IMR-90 (cell line): ENCODE measurements at regions not wholly inside any gene's neighbourhood (a gene's known extent, or its start where the extent isn't known, plus 50 kb on each side); places are given as distances from the start of the nearest gene placed in this dataset.

Experiments
- ATAC-seq: fragments of 200-7000 bp; cut with Tn5 transposase; 2 replicates; pipeline ENCODE4 v1.9.1; 2020; ENCODE audit warnings: low read depth, mild to moderate bottlenecking, moderate library complexity
- BruUV-seq: library from RNA; stranded (reverse); fragments of 400-500 nt; replicated peaks from 2 replicates; lab custom pipeline; 2021; lab: Mats Ljungman, UMichigan
- CTCF ChIA-PET: fragments of 300-600 bp; formaldehyde crosslinking; extraction: SDS; loops from one replicate; lab custom pipeline; 2021; ENCODE audit warnings: antibody characterized with exemption; lab: Yijun Ruan, JAX
- POLR2A ChIA-PET: fragments of 300-600 bp; sonication (Branson Sonifier 250); formaldehyde crosslinking; loops from one replicate; lab custom pipeline; 2022; ENCODE audit warnings: antibody characterized with exemption; ENCODE audit not compliant: unreplicated experiment; lab: Charles Lee
- DNase-seq: peaks from one replicate; pipeline ENCODE4 v3.0.0; 2013
- H2AFZ ChIP-seq: replicated peaks from 2 replicates; pipeline ENCODE3; 2013; ENCODE audit warnings: low read length, mild to moderate bottlenecking; ENCODE audit not compliant: poor library complexity
- H2AK5ac ChIP-seq: 2 replicates; pipeline ENCODE4 v1.6.1; 2013; ENCODE audit warnings: low read depth, low read length, inconsistent platforms
- H2AK9ac ChIP-seq: replicated peaks from 2 replicates; pipeline ENCODE3; 2013; ENCODE audit warnings: mild to moderate bottlenecking, low read depth, low read length, moderate library complexity; ENCODE audit not compliant: poor library complexity
- H2BK120ac ChIP-seq: 2 replicates; pipeline ENCODE4 v1.6.1; 2013; ENCODE audit warnings: low read depth, low read length, inconsistent platforms
- H2BK15ac ChIP-seq: 3 replicates; pipeline ENCODE4 v1.6.1; 2013; ENCODE audit warnings: low read depth, low read length, inconsistent platforms
- H2BK20ac ChIP-seq: 2 replicates; pipeline ENCODE4 v1.6.1; 2013; ENCODE audit warnings: low read depth, mild to moderate bottlenecking, inconsistent platforms, low read length, moderate library complexity
- H2BK5ac ChIP-seq: 2 replicates; pipeline ENCODE4 v1.6.1; 2013; ENCODE audit warnings: mild to moderate bottlenecking, low read depth, low read length, inconsistent platforms; ENCODE audit not compliant: poor library complexity, severe bottlenecking
- H3K14ac ChIP-seq: replicated peaks from 2 replicates; pipeline ENCODE4 v1.6.1; 2013; ENCODE audit warnings: low read depth, low read length, inconsistent platforms
- H3K18ac ChIP-seq: 2 replicates; pipeline ENCODE4 v1.6.1; 2013; ENCODE audit warnings: low read depth, low read length, control low read depth
- H3K23ac ChIP-seq: 2 replicates; pipeline ENCODE4 v1.6.1; 2013; ENCODE audit warnings: low read depth, low read length, inconsistent platforms
- H3K27ac ChIP-seq: 2 replicates; pipeline ENCODE4 v1.5.1; 2013; ENCODE audit warnings: mild to moderate bottlenecking, control low read depth, low read length; ENCODE audit not compliant: insufficient read depth
- H3K27me3 ChIP-seq: 2 replicates; pipeline ENCODE4 v1.6.1; 2013; ENCODE audit warnings: low read length; ENCODE audit not compliant: control insufficient read depth, insufficient read depth
- H3K36me3 ChIP-seq: 2 replicates; pipeline ENCODE4 v1.6.1; 2013; ENCODE audit warnings: low read length, mixed read lengths; ENCODE audit not compliant: control insufficient read depth, insufficient read depth
- H3K4ac ChIP-seq: 2 replicates; pipeline ENCODE4 v1.6.1; 2013; ENCODE audit warnings: low read depth, low read length, inconsistent platforms
- H3K4me1 ChIP-seq: 2 replicates; pipeline ENCODE4 v1.6.1; 2013; ENCODE audit warnings: low read length, mixed read lengths; ENCODE audit not compliant: control insufficient read depth, insufficient read depth
- H3K4me2 ChIP-seq: 2 replicates; pipeline ENCODE4 v1.6.1; 2013; ENCODE audit warnings: low read depth, mild to moderate bottlenecking, control low read depth, low read length, moderate library complexity
- H3K4me3 ChIP-seq: 2 replicates; pipeline ENCODE4 v1.5.1; 2013; ENCODE audit warnings: low read depth, mild to moderate bottlenecking, control low read depth, low read length, moderate library complexity; ENCODE audit not compliant: insufficient read depth
- H3K56ac ChIP-seq: 2 replicates; pipeline ENCODE4 v1.6.1; 2013; ENCODE audit warnings: low read length, inconsistent platforms; ENCODE audit not compliant: insufficient read depth; ENCODE audit errors: extremely low read depth
- H3K79me1 ChIP-seq, 2 experiments: 2 replicates each; pipeline ENCODE4 v1.6.1; 2013; ENCODE audit warnings: low read length in 2 of 2, inconsistent platforms in 1 of 2, low read depth in 1 of 2
- H3K9ac ChIP-seq: 2 replicates; pipeline ENCODE4 v1.6.1; 2013; ENCODE audit warnings: low read depth, low read length, control low read depth
- H3K9me1 ChIP-seq: 2 replicates; pipeline ENCODE4 v1.6.1; 2013; ENCODE audit warnings: low read length, inconsistent platforms; ENCODE audit not compliant: insufficient read depth
- H3K9me3 ChIP-seq: 2 replicates; pipeline ENCODE4 v1.6.1; 2013; ENCODE audit warnings: low read length; ENCODE audit not compliant: control insufficient read depth, insufficient read depth
- H4K20me1 ChIP-seq: 2 replicates; pipeline ENCODE4 v1.6.1; 2013; ENCODE audit warnings: low read length, inconsistent platforms; ENCODE audit not compliant: insufficient read depth
- H4K5ac ChIP-seq: 2 replicates; pipeline ENCODE4 v1.6.1; 2013; ENCODE audit warnings: mild to moderate bottlenecking, low read depth, low read length, control low read depth
- H4K8ac ChIP-seq, 2 experiments: 2 replicates each; pipeline ENCODE4 v1.6.1; 2013; ENCODE audit warnings: low read depth in 2 of 2, low read length in 2 of 2, control low read depth in 1 of 2, inconsistent platforms in 1 of 2
- H4K91ac ChIP-seq: 2 replicates; pipeline ENCODE4 v1.6.1; 2013; ENCODE audit warnings: low read depth, low read length, inconsistent platforms; ENCODE audit not compliant: insufficient read depth
- BHLHE40 ChIP-seq: fragments of 150-350 bp; IDR thresholded peaks from 2 replicates; pipeline ENCODE4 v1.6.1; 2016; ENCODE audit warnings: mild to moderate bottlenecking, low read depth, low read length
- CEBPB ChIP-seq: IDR thresholded peaks from 2 replicates; pipeline ENCODE4 v1.6.1; 2012; ENCODE audit warnings: low read depth, low read length, improper control_type of control experiment
- FOS ChIP-seq: fragments of 150-350 bp; IDR thresholded peaks from 2 replicates; pipeline ENCODE4 v1.6.1; 2016; ENCODE audit warnings: low read depth, low read length
- MAZ ChIP-seq: IDR thresholded peaks from 2 replicates; pipeline ENCODE4 v1.6.1; 2012; ENCODE audit warnings: low read depth, mild to moderate bottlenecking, low read length, improper control_type of control experiment, moderate library complexity, borderline replicate concordance
- MXI1 ChIP-seq: IDR thresholded peaks from 2 replicates; pipeline ENCODE4 v1.6.1; 2012; ENCODE audit warnings: low read depth, mild to moderate bottlenecking, low read length, moderate library complexity, borderline replicate concordance
- NFE2L2 ChIP-seq: fragments of 150-350 bp; IDR thresholded peaks from 2 replicates; pipeline ENCODE4 v1.6.1; 2016; ENCODE audit warnings: low read depth, mild to moderate bottlenecking, low read length
- POLR2A ChIP-seq: IDR thresholded peaks from 2 replicates; pipeline ENCODE4 v1.6.1; 2012; ENCODE audit warnings: mild to moderate bottlenecking, low read depth, low read length
- RAD21 ChIP-seq: IDR thresholded peaks from 2 replicates; pipeline ENCODE4 v1.6.1; 2012; ENCODE audit warnings: low read length, improper control_type of control experiment
- RCOR1 ChIP-seq: IDR thresholded peaks from 2 replicates; pipeline ENCODE4 v1.6.1; 2012; ENCODE audit warnings: mild to moderate bottlenecking, low read length, improper control_type of control experiment; ENCODE audit not compliant: insufficient replicate concordance
- SMC3 ChIP-seq: fragments of 150-350 bp; IDR thresholded peaks from 2 replicates; pipeline ENCODE4 v1.6.1; 2016; ENCODE audit warnings: low read depth, mild to moderate bottlenecking, antibody characterized with exemption, low read length, moderate library complexity
- whole genome bisulfite sequencing, 2 experiments: methylation state at CpG; one replicate each; pipeline versions ENCODE4 v1.1.5 to v1.1.7; 2013; ENCODE audit warnings: missing lambda C conversion rate in 2 of 2; ENCODE audit not compliant: insufficient read length in 1 of 2; ENCODE audit errors: extremely low coverage in 2 of 2; 5-methylcytosine and 5-hydroxymethylcytosine counted together
- dilution Hi-C: fragments of 300-500 bp; cut with HindIII; formaldehyde crosslinking; loops from one replicate; pipeline ENCODE4 v1.14.3; 2018; ENCODE audit warnings: low sequenced_read_pairs; ENCODE audit not compliant: unreplicated experiment
- in situ Hi-C: fragments of 300-500 bp; cut with MboI; formaldehyde crosslinking; loops from 3 replicates; pipeline ENCODE4 v1.14.3; 2019; ENCODE audit warnings: low sequenced_read_pairs, inconsistent platforms, mixed read lengths
- intact Hi-C: fragments of 100-400 bp; cut with micrococcal nuclease; formaldehyde crosslinking; loops from 2 replicates; pipeline ENCODE4 v1.10.0; 2022
- TF ChIP-seq, protein P1 (sequence below): conservative IDR thresholded peaks from 2 replicates; pipeline ENCODE4 v1.5.1; 2012; ENCODE audit warnings: mild to moderate bottlenecking, low read depth, low read length, improper control_type of control experiment
- TF ChIP-seq, protein P2 (sequence below): fragments of 150-350 bp; IDR thresholded peaks from 2 replicates; pipeline ENCODE4 v1.6.1; 2017; ENCODE audit warnings: mild to moderate bottlenecking, antibody characterized with exemption, low read length, low read depth
- TF ChIP-seq, protein P3 (sequence below): fragments of 150-350 bp; IDR thresholded peaks from 2 replicates; pipeline ENCODE4 v1.6.1; 2016; ENCODE audit warnings: low read depth, mild to moderate bottlenecking, low read length, moderate library complexity, borderline replicate concordance

DNA sequence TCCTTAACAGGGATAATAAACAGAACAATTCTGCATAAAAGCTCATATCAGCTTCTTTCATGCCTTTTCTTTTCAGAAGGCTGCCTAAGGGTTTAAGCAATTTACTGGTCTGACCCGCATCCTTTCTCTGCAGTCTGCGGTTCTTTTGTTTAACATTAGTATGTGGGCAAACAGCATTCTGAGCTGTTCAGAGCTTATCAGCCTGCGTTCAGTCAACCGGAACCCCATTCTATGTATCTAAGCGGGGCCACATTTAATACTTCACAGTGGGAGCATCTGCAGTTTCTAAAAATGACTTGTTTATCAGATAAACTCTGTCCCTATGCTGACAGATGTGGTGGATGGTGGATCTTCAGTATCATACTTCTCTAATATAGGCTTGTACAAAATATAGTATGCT, 758.9 kb upstream of the MMS22L start:
- Histone ChIP-seq H3K18ac (no peak overlapping the region), H4K20me1 (no peaks in the 10 kb centered on the region), H3K4me3 (no peak overlapping the region), H4K5ac (no peak overlapping the region), H2AK5ac (no peak overlapping the region), H2AK9ac (no peak overlapping the region), H3K4me2 (no peak overlapping the region), H3K36me3 (no peaks in the 10 kb centered on the region), H2BK15ac (no peak overlapping the region), H4K8ac (no peak overlapping the region), H3K23ac (no peak overlapping the region), H4K91ac (no peak overlapping the region), H3K4me1 (no peaks in the 10 kb centered on the region), H2AFZ (no peak overlapping the region), H2BK20ac (no peak overlapping the region), H3K27ac (no peak overlapping the region), H3K9me1 (no peaks in the 10 kb centered on the region), H3K27me3 (no peaks in the 10 kb centered on the region), H2BK5ac (no peak overlapping the region), H3K9me3 (no peaks in the 10 kb centered on the region), H3K79me1 (no peaks in the 10 kb centered on the region), H2BK120ac (no peak overlapping the region), H3K4ac (no peak overlapping the region), H3K9ac (no peak overlapping the region), H3K14ac (no peak overlapping the region), H3K56ac (no peak overlapping the region)
- dilution Hi-C loops (no loop called here), in situ Hi-C loops (no loop called here), intact Hi-C loops (no loop called here)
- ChIA-PET CTCF (no interaction called here), POLR2A (no interaction called here)
- BruUV-seq = no TSS peak
- ATAC-seq (no peak), DNase-seq (no peak)
- WGBS, 2 experiments = no CpG with 5 or more reads among the region's 5 CpGs
- TF ChIP-seq MAZ (no peak), BHLHE40 (no peak), MXI1 (no peak), POLR2A (no peak), FOS (no peak), CEBPB (no peak), NFE2L2 (no peak), RCOR1 (no peak), RAD21 (no peak), SMC3 (no peak)
- TF ChIP-seq, protein P1, sequence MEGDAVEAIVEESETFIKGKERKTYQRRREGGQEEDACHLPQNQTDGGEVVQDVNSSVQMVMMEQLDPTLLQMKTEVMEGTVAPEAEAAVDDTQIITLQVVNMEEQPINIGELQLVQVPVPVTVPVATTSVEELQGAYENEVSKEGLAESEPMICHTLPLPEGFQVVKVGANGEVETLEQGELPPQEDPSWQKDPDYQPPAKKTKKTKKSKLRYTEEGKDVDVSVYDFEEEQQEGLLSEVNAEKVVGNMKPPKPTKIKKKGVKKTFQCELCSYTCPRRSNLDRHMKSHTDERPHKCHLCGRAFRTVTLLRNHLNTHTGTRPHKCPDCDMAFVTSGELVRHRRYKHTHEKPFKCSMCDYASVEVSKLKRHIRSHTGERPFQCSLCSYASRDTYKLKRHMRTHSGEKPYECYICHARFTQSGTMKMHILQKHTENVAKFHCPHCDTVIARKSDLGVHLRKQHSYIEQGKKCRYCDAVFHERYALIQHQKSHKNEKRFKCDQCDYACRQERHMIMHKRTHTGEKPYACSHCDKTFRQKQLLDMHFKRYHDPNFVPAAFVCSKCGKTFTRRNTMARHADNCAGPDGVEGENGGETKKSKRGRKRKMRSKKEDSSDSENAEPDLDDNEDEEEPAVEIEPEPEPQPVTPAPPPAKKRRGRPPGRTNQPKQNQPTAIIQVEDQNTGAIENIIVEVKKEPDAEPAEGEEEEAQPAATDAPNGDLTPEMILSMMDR = no peak
- TF ChIP-seq, protein P2, sequence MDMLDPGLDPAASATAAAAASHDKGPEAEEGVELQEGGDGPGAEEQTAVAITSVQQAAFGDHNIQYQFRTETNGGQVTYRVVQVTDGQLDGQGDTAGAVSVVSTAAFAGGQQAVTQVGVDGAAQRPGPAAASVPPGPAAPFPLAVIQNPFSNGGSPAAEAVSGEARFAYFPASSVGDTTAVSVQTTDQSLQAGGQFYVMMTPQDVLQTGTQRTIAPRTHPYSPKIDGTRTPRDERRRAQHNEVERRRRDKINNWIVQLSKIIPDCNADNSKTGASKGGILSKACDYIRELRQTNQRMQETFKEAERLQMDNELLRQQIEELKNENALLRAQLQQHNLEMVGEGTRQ = no peak
- TF ChIP-seq, protein P3, sequence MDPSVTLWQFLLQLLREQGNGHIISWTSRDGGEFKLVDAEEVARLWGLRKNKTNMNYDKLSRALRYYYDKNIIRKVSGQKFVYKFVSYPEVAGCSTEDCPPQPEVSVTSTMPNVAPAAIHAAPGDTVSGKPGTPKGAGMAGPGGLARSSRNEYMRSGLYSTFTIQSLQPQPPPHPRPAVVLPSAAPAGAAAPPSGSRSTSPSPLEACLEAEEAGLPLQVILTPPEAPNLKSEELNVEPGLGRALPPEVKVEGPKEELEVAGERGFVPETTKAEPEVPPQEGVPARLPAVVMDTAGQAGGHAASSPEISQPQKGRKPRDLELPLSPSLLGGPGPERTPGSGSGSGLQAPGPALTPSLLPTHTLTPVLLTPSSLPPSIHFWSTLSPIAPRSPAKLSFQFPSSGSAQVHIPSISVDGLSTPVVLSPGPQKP = no peak
